ENCODE measurements at regions not wholly inside any gene's neighbourhood (a gene's known extent, or its start where the extent isn't known, plus 50 kb on each side); places are given as distances from the start of the nearest gene placed in this dataset.
"Not testable (repeated sequence)": the region's sequence is repeated elsewhere in the genome, so short reads cannot be mapped to it uniquely, and the experiment has no call there.

DNA sequence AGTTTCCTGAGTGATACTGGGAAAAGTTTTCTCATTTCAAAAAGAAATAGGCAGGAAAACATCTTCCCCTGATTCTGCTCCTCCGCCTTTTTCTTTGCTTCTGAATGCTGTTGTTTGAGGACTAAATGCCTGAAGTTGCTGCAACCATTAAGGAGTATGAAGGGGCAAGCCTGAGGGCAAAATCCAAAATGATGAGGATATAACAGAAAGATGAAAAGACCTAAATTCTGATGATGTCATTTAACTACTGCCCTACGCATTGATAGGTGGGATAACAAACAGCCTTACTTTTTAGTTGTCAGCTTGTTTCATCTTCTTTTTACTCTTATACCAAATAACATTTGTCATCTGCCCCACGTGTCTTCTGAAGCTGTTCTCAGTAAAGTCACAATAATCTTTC, 474.6 kb upstream of the MMS22L start:
- no peak overlapping the region for H3K27ac ChIP-seq
- TF ChIP-seq, protein P1, sequence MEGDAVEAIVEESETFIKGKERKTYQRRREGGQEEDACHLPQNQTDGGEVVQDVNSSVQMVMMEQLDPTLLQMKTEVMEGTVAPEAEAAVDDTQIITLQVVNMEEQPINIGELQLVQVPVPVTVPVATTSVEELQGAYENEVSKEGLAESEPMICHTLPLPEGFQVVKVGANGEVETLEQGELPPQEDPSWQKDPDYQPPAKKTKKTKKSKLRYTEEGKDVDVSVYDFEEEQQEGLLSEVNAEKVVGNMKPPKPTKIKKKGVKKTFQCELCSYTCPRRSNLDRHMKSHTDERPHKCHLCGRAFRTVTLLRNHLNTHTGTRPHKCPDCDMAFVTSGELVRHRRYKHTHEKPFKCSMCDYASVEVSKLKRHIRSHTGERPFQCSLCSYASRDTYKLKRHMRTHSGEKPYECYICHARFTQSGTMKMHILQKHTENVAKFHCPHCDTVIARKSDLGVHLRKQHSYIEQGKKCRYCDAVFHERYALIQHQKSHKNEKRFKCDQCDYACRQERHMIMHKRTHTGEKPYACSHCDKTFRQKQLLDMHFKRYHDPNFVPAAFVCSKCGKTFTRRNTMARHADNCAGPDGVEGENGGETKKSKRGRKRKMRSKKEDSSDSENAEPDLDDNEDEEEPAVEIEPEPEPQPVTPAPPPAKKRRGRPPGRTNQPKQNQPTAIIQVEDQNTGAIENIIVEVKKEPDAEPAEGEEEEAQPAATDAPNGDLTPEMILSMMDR (conservative IDR thresholded peaks at IDR 0.05): no peak

- TF ChIP-seq, protein P1 (conservative IDR thresholded peaks at IDR 0.05): no peak
- no peak overlapping the region for H3K27ac ChIP-seq
Measured at GRCh38 chr6:97765461-97765860, 482.4 kb upstream of the MMS22L start.

- H3K27ac ChIP-seq: no peak overlapping the region
- TF ChIP-seq, protein P1 (conservative IDR thresholded peaks at IDR 0.05): no peak
Measured at GRCh38 chr6:97771372-97771771, 488.4 kb upstream of the MMS22L start.

- H3K27ac ChIP-seq: no peak overlapping the region
- TF ChIP-seq, protein P1 (conservative IDR thresholded peaks at IDR 0.05): no peak
Measured at GRCh38 chr6:97775012-97775411, 492.0 kb upstream of the MMS22L start.

DNA sequence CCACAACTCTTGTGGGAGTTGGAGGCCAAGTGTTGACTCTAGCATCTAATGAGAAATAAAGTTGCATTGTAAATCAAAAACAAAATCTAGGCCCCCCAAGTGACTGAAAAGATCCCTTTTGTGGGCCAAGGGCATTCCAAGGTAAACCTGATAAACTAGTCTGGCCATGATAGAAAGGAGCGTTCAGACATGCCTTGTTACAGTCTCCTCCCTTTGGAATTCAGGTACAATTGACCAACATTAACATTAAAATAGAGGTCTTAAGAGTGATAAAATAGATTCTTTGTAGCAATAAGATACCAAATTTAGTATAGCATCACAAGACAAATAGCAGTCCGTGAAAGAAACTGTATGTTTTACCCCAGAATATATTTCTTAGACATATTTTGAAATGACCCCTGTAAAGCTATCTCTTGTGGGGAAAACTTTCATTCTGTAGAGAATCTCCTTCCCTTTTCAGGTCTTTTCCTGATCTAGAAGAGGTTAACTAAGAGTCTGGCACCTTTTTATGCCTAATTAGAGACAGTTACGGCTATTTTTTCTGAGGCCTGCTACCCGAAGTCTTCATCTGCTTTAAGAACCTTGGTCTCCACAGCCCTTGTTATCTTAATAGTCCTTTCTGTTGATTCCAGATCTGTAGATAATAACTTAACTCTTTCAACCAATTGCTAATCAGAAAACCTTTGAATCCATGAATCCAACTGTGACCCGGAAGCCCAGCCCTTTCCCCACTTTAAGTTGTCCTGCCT, 495.4 kb upstream of the MMS22L start:
- TF ChIP-seq, protein P1 (conservative IDR thresholded peaks at IDR 0.05): no peak
- no peak overlapping the region for H3K27ac ChIP-seq

GRCh38 chr6:97779039-97779766, 496.2 kb upstream of the MMS22L start:
- H3K27ac ChIP-seq: not testable (repeated sequence)

GRCh38 chr6:97790926-97791590, 508.0 kb upstream of the MMS22L start:
- TF ChIP-seq, protein P1 (conservative IDR thresholded peaks at IDR 0.05): no peak
- no peak overlapping the region for H3K27ac ChIP-seq
